Inflammatory macrophage treated with lipopolysaccharide for 1 hour (primary cell): ENCODE measurements at regions not wholly inside any gene's neighbourhood (a gene's known extent, or its start where the extent isn't known, plus 50 kb on each side); places are given as distances from the start of the nearest gene placed in this dataset.
"Not testable (repeated sequence)": the region's sequence is repeated elsewhere in the genome, so short reads cannot be mapped to it uniquely, and the experiment has no call there.

Experiments
- DNase-seq, 2 donors: peaks; one replicate each; pipeline ENCODE4 v3.0.0-alpha.2; 2020 to 2022

DNA sequence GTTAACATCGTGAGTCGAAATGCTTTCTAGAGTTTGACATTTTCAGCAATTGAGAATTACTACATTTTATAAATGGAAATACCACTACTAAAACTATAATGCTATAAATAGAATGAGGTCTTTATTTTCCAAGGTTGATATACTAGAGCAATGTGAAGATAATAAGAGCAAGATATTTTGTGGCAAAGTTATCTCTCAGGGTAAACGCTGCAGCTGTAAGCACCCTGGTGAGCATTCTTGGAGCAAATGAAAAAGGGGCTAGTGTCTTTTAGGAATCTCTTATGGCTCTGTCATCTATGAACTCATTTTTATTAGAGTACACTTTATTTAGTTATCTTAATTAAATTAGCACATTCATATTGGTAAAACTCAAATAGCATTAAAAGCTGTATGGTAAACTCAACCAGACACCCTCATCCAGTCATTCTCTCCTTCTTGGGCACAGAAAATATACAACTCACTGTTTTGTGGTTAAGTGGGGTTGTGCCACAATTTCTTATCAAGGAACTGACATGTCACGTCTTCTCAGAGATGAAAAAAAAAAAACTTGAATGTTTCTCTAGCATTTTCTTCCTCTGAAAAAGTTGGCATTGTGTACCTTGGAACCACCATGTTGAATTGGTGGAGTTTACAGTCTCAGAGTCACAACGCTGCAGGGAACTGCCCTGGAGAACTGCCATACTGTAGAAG is 289.5 kb upstream of the PFKP start:
- DNase-seq = no peak

DNA sequence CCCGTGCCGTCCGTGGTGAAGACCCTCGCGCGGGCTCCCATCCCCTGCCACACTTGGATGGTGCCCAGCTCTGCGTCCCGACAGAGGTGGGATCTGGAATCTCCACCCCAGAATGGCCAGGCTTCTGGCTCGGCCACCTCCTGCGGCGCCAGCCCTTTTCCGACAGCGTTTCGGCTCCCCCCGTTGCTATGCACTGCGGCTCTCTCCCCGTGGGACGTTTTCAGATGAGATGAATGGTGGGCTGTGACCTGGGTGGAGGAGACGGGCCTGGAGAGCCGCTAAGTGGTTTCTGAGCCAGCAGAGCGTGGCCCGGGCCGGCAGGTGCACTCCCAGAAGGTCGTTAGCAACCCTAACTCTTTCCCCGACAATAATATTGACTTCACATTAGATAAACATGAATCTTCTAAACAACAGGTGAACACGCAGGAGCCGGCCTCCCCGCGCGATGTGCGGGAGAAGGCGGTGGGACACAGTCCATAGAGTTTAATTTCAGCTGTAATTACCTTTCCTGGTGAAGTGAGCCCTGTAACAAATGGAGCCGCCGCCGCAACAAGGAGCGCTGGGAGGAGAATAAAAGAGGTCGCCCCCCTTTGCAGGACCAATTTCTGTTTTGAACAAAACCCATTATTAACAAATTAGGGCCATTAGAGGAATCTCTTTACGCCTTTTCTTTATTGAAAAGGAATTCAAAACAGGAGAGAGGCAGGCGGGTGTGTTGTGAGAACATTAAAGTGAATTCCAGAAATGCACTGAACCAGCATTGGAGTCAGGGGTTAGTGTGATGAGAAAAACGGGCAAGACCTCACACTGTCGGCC is 294.3 kb upstream of the PFKP start:
- no peak for DNase-seq

DNA sequence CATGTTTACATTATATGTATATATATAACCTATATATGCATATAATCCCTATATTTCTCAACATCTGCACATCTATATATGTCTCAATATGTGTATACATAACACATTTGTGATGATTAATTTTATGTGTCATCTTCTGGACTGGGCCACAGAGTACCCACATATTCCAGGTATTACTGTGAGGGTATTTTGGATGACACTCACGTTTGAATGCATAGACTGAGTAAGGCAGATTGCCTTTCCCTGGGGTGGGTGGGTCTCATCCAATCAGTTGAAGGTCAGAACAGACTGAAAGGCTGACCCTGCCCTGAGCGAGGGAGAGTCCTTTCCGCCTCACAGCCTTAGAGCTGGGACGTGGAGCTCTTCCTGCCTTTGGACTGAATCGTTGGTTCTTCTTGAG is 295.2 kb upstream of the PFKP start:
- DNase-seq = no peak

- not testable (repeated sequence) for DNase-seq
These were observed 300.1 kb upstream of the PFKP start for GRCh38 chr10:2767293-2767692.

GRCh38 chr10:2761971-2762370 is 305.4 kb upstream of the PFKP start:
- DNase-seq = no peak

- no peak for DNase-seq
These were observed 306.0 kb upstream of the PFKP start for GRCh38 chr10:2761311-2761710.

DNA sequence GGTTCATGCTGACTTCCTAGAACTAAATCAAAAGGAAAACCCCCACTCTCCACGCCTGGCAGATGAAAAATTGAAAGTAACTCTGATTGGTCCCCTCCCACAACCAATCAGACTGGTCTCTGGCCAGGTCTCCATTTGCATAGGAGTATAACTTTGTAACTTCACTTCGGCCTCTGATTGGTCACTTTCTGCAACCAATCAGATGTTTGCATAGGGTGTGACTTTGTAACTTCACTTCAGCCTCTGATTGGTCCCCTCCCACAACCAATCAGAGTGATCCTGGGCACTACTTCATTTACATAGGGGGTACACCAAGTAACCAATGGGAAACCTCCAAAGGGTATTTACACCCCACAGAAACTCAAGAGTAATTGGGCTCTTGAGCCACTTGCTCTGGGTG is 306.6 kb upstream of the PFKP start:
- DNase-seq = no peak

DNA sequence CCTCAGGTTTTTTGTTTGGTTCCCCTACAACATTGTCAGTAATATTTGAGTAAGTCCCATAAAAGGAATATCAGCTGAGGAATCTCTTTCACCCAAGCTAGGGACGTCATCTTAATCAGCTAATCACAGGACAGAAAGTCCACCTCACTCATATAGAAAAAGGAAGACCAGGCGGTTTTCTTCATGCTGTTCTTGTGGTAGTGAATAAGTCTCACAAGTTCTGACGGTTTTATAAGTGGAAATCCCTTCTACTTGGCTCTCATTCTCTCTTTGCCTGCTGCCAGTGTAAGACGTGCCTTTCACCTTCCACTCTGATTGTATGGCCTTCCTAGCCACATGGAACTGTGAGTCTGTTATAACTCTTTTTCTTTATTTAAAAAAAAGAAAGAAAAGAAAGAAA is 308.1 kb upstream of the PFKP start:
- DNase-seq = no peak

DNA sequence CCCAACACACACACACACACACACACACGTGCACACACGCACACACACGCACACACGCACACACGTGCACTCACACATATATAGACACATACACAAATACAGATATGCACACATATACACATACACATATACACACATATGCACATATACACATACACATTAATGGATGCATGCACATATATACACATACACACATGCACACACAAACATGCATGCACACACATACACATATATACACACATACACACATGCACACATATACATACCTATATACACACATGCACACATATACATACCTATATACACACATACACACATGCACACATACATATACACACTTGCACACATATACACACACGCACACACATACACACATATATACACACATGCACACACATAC is 312.4 kb upstream of the PFKP start:
- no peak for DNase-seq

DNA sequence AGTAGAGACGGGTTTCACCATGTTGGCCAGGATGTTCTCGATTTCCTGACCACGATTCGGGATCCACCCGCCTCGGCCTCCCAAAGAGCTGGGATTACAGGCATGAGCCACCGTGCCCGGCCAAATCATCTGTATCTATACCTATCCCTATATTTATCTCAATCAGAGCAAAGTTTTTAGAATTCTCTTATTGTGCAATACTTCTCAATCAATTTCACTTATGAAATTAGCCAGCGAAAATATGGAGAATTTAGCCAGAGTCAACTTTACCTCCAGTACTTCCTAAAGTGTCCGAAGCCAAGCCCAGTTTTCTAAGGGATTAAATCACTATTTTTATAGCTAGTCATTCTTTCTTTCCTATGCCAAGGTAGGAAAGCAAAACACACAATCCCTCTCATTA is 319.1 kb upstream of the PFKP start:
- DNase-seq = no peak

GRCh38 chr10:2746638-2747037 is 320.7 kb upstream of the PFKP start:
- DNase-seq = no peak

- DNase-seq = no peak
These were observed 321.7 kb upstream of the PFKP start for GRCh38 chr10:2745666-2746065.

DNA sequence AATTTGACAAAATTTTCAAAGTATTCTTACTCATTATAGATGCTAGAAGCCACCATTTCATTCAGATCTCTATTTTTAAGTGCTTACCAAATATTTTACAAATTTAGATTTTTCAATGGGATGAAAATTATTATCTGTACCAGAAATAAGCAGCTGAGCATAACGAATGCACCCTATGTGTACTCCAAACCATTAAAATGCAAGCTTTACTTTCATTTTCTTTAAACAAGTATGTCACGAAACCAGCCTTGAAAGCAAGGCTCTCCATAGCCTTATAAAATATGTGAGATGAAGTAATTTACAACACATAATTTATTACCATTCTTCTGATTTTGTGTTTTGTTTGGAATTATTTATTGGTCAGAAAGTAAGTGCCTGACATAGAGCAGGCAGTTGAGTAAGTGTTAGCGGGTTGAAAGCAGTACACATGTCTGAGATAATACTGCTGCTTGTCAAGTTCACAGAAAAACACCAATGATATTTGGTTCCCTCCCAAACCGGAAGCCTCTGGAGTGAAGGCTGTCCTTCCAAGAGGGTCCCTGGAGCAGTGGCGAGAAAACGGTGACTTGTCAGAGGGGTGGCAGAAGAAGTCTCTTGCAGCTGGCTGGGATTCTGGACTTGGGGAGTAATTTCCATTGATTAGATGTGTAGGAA is 322.7 kb upstream of the PFKP start:
- no peak for DNase-seq

GRCh38 chr10:2734603-2735002 is 332.7 kb upstream of the PFKP start:
- DNase-seq = no peak

DNA sequence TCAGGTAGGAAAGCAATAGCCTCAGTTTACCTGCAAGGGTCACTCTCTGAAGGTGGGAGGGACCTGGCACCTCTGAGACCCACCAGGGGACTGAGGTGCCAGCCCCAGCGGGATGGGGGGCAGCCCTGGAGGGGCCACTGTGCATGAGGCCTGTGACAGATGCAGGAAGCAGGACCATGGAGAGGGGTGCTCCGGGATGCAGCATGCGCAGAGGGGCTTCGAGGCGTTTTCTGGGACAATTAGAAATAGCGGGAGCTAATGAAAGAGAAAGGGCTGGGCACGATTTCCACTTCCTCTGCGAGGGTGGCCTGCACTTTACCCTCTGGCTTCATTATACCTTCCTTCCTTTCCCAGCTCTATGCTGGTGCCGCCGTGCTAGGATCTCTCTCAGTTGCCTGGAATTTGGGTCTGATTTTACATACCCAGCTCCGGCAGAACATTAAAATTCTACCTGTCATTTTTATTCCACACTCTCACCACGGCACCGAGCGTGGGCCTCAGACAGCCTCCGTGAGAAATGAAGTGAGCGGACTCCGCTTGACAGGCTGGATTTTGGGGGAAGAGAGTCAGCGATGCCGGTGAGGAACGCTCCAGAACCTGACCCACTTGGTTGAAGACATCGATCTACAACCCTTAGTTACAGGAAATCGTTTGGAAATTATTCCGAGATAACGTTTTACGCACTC is 333.9 kb upstream of the PFKP start:
- DNase-seq = no peak

DNA sequence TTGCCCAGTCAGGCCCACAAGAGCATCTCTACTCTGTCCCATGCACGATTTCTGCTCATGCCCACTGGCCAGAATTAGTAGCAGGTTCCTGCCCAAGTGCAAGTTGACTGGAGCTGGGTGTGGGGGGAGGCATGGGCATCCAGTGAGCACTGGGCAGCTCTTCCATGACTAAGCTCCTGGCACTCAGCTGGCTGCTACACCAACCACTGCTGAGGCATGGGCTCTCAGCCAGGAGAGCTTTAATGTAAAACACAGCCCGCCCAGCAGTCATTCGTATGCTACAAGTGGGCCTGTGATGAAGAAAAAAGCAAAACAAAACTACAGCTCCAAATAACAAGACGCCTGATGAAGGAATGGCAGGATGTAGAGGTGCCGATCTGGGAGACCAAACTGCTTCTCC is 335.4 kb upstream of the PFKP start:
- no peak for DNase-seq

GRCh38 chr10:2729197-2729596 is 338.2 kb upstream of the PFKP start:
- no peak for DNase-seq

DNA sequence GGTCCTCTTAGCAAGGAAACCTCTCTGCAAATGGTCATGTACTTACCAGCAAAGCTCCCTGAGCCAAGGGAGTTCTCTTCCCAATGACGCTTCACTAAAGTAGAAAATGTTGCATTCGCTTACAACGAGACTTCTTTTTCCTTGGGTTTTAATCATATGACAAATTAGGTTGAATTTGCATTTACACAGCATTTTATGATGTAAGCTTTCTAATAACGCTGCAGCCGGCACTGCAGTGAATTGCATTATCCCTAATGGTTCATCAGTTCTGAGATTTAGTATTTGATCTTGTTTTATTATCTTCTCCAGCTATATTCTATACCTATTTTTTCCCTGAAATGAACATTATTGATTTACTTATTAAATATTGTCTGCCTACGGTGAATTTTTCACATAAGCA is 339.3 kb upstream of the PFKP start:
- no peak for DNase-seq

GRCh38 chr10:2716596-2716995 is 350.8 kb upstream of the PFKP start:
- DNase-seq = no peak

DNA sequence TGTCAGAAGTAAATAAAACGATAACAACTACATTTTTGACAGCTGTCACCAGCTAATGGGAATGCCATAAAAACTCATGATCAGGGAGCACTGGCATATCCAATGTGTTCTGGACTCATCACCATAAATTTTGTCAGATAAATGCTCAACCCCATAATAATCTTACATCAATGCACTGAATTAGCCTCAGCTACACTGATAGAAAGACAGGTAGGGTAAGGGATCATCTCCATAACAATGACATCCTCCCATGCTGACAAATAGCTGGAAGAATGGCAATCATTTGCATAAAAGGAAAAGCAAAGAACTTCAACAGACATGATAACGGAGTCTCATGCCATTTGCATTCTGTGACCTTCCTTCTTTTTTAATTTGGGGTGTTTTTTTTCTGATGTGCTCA is 352.8 kb upstream of the PFKP start:
- no peak for DNase-seq

GRCh38 chr10:2703953-2704352 is 363.4 kb upstream of the PFKP start:
- DNase-seq = no peak

DNA sequence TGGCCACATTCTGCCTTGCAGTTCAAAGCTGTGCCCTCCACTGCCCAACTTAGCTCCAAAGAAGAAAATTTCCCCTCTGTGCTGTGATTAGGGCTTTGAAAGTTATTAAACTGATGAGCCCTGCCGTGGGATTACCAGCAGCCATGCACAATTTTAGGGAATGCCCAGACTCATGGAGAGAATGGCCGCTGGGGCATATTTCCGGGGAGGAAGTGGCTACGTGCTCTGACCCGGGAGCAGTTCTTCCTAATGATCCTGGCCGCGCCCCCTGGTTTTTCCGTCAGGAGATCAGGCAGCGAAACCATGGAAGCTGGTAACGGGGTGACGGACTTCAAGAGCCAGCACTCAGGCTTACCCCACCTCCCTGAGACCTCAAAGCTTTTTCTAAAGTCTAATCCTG is 365.5 kb upstream of the PFKP start:
- DNase-seq = no peak

DNA sequence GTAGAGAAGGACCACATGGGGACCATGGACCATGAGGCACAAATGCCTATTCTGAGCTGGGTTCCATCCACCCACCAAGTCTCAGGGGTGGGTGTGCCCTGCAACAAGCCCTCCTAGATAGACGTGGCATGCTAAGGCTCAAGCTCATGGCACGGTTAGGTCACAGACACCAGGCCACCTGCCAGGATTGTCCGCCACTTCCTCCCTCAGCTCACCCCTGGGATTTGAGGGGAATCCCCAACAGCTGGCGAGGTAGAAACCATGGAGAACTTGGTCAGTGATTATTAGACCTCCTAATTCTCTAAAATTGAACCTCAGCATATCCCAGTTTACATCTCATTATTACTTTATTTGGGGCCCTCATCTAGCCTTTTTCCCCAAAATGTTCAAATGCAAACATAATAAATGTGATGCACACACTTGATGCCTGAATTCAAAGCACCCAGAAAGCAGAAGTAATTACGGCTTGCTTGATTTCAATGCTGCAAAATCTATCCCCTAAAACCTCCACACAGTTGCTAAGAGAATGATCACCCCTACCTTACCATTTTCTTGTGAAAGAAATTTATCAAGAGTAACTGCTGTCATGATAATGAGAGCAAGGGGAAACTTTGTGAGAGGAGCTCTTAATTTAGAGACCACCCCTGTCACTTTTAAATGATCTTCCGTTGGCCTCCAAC is 366.6 kb upstream of the PFKP start:
- no peak for DNase-seq
